PC-3 (cell line): ENCODE measurements at regions not wholly inside any gene's neighbourhood (a gene's known extent, or its start where the extent isn't known, plus 50 kb on each side); places are given as distances from the start of the nearest gene placed in this dataset.

Experiments
- CTCF ChIP-seq: fragments of 300-600 bp; sonication (generic); conservative IDR thresholded peaks from 2 replicates; pipeline ENCODE4 v1.5.1; 2017; ENCODE audit warnings: antibody characterized with exemption, low read depth, mild to moderate bottlenecking, low read length
- EZH2 ChIP-seq: fragments of 300-600 bp; sonication (generic); IDR thresholded peaks from one replicate; pipeline ENCODE4 v1.6.1; 2017; ENCODE audit warnings: antibody characterized with exemption, mild to moderate bottlenecking, low read length; ENCODE audit not compliant: unreplicated experiment
- EZH2phosphoT487 ChIP-seq: fragments of 300-600 bp; sonication (generic); IDR thresholded peaks from 2 replicates; pipeline ENCODE4 v1.6.1; 2018; ENCODE audit warnings: mild to moderate bottlenecking, antibody characterized with exemption, low read length, borderline replicate concordance

DNA sequence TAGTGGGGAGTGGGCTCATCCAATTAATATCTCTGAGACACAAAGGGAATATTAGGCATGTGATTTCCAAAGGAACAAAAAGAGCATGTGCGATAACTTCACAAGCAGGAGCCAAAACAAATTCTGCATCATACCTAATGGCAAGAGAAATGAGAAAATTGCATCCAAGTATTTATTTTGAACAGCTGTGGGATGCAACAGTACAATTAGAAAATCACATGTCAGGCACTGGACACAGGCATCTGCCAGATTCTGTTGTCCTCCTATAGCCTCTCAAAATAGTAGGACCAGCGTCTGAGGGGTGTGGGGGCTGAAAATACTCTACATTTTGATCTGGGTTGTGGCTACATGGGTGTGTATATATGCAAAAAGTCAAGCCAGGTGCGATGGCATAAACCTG, 66.3 kb downstream of the EDN1 start:
- TF ChIP-seq CTCF (no peak), EZH2 (no peak), EZH2phosphoT487 (no peak)
